GM19238 (cell line): ENCODE measurements at regions not wholly inside any gene's neighbourhood (a gene's known extent, or its start where the extent isn't known, plus 50 kb on each side); places are given as distances from the start of the nearest gene placed in this dataset.
"Not testable (repeated sequence)": the region's sequence is repeated elsewhere in the genome, so short reads cannot be mapped to it uniquely, and the experiment has no call there.

Experiments used
- DNase-seq: peaks from one replicate; pipeline ENCODE4 v3.0.0; 2011; ENCODE audit warnings: low spot score; ENCODE audit not compliant: insufficient read length

DNA sequence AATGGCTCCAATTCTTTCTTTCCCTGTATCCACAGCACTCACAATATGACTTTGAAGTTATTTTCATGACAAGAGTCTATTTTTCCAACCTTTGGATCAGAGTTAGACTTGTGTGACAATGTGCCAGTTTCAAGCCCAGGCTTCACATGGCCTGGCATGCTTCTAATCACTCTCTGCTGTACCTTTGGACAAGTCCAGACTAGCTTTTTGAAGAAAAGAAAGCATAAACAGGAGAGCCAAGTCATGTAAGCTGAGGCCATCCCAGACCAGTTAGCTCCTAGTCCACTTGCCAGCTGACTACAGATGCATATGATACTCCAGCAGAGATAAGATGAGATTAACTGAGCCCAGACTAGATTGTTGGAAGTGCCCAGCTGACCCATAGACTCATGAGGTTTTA lies 513.6 kb upstream of the C9orf72 start:
- DNase-seq, result no peak

DNA sequence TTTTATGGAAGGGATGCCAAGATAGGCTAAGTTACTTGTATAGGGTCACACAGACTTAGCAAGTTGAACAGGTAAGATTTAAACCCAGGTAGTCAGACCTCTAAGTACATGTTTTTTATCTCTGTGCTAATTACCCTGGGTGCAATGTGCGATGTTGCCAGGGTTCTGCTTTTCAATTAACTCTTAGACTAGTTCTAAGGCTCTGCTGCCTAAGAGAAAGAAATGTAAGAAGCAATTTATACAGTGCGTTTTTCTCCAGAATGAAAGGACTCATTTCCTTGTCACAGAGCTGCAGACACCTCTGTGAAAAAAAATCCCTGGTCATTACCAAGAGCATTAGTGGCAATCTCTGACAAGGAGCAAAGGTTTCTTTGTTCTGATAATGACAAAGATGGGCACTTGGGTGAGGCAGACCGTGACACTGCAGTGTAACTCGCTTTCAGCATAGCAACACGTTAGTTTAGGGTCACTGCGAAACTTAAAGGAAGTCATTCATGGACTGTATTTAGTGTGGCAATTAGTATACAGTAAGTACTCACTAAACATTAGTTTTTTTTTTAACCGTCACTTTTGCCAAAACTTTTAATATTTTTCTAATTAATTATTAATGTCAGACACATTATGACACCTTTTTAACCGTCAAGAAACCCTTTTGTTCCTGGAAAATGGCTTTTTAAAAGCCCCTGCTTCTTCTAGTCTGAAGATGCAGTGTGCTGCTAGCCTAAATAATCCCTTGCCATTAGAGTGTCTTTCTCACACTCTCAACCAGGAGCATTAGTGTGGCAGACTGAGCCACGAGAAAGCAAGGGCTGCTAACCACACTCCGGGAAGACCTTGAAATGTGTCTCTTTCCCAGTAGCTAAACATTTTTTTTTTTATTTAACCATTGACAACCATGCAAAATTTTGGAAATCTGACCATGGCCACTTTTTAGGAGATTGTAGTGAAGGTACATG lies 520.0 kb upstream of the C9orf72 start:
- DNase-seq, result no peak

GRCh38 chr9:28101509-28101908 lies 528.2 kb upstream of the C9orf72 start:
- no peak for DNase-seq

GRCh38 chr9:28105001-28105400 lies 531.7 kb upstream of the C9orf72 start:
- DNase-seq, result no peak

DNA sequence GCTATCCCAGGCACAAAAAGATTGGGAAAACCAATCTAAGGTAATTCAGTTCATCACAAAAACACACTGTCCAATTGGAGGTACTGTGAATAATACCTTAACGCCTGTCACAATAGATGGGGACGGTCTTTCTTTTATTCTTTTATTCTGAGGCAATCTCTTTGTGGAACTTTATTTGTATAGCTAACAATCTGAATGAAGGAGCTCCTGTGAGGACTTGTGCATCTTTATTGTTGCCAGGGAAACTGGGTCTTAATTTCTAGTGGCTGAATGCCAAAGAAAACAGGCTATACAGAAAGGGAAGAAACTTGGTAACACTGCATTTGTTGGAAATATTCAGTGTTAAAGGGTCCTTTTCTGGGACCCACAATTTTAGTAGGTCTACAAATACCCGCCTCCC lies 546.9 kb upstream of the C9orf72 start:
- no peak for DNase-seq

- no peak for DNase-seq
These were observed 547.3 kb upstream of the C9orf72 start for GRCh38 chr9:28120626-28121025.

DNA sequence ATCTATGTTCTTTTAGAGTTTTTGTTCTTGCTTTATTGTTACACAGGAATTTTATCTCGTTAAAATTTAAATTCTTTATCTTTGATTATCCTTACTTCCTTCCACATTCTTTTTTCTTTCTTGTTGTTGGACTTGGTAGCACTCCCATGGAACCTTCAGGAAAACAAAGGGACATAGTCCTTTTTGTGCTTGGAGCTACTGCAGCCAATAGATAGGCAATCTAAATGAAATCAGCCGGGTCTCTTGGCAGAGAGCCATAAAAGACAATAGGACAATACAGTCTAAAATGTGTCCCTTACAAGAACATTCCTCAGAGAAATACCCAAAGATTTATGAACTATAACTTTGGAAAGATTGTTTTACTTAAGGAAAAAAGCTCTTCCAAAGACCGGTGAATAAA lies 548.1 kb upstream of the C9orf72 start:
- no peak for DNase-seq

DNA sequence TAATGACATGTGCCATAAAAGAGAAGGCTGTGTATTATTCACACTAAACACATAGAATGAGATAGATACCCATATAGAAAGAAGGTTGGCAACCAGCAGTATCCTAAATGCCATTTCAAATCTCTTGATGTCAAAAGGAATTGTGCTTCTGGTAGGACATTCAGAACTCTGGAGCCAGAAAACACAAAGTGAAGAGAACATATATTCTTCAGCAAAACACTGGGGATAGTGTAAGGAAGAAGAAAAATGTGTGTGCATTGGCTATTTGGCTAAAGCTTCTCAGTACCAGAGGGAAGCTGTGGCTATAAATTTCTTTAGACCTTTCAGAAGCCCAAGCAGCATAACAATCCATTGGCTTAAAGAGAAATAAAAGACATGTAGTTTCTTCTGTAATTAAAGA lies 551.6 kb upstream of the C9orf72 start:
- no peak for DNase-seq

- no peak for DNase-seq
These were observed 553.8 kb upstream of the C9orf72 start for GRCh38 chr9:28127101-28127500.

GRCh38 chr9:28134446-28134976 lies 561.2 kb upstream of the C9orf72 start:
- DNase-seq, result no peak

GRCh38 chr9:28135549-28135948 lies 562.3 kb upstream of the C9orf72 start:
- DNase-seq, result no peak

DNA sequence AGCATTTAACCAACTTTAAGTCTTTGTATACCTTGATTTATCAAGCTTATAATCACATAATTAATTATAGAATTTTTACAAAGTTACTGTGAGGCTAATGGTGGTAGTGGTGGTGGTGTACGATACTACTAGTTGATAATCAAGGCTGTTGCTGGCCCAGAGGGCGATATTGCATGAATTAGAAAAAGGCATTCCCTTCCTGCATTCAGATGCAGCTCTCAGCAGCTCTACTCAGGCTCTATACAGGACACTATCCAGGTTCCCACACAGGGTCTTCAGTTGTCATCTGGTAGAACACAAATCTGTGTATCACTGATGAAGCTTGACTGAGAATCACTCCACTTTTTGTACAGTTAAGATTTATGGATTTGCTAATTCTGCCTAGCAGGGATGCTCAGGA lies 562.8 kb upstream of the C9orf72 start:
- DNase-seq, result no peak

- DNase-seq, result not testable (repeated sequence)
These were observed 574.1 kb upstream of the C9orf72 start for GRCh38 chr9:28147430-28147829.

DNA sequence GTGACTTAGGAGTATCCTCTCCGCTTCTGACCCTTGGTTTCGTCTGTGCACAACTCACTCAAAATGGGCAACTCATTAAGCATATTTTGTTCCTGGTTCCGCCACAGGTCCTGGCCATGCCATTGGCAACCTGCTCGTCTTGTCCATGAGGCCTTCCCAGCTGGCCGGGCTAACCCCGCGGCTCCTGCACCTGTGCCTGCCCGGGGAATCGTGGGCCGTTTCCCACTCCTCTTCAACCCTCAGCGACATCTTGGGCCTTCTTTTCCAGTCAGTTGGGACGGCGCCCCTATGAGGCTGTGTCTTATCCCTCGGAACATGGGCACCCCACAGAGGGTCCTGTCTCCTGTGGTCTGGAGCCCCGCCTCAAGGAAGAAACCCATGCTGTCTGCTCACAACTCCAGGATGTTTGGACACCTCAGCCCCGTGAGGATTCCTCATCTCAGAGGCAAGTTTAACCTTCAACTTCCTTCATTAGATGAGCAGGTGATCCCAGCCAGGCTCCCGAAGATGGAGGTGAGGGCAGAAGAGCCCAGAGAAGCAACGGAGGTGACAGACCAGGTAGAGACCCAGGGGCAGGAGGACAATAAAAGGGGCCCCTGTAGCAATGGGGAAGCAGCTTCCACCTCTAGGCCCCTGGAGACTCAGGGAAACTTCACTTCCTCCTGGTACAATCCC lies 574.8 kb upstream of the C9orf72 start:
- not testable (repeated sequence) for DNase-seq

GRCh38 chr9:28149361-28150050 lies 576.2 kb upstream of the C9orf72 start:
- not testable (repeated sequence) for DNase-seq

- no peak for DNase-seq
These were observed 581.8 kb upstream of the C9orf72 start for GRCh38 chr9:28155067-28155466.

DNA sequence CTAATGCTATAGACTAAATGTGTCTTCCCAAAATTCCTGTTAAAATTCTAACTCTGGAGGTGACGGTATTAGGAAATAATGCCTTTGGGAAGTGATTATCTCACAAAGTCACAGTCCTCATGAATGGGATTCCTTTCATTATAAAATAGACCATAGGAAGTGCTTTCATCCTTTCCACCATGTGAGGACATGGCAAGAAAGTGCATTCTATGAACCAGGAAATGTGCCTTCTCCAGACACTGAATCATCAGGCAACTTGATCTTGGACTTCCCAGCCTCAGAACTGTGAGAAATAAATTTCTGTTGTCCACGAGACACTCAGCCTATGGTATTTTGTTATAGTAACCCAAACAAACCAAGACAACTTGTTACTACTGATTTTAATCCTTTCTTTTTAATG lies 582.4 kb upstream of the C9orf72 start:
- DNase-seq, result no peak

GRCh38 chr9:28158451-28158850 lies 585.2 kb upstream of the C9orf72 start:
- no peak for DNase-seq

DNA sequence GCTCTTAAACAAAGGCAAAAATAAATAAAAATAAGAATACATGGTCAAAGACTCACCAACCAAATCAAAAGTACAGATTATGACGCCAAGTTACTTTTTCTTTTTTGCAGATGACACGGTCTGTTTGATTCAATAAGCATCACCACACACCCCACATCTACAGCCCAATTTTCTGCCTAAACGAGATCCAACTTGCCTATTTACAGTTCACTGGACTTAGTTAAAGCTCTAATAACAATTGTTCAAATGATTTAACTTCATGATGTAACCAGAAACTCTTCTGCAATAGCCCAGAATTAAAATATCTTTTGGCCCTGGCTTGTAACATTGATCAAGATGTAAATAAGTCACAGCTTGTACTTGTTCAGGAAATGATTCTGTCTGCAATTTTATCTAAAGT lies 590.3 kb upstream of the C9orf72 start:
- DNase-seq, result no peak

GRCh38 chr9:28166179-28166578 lies 592.9 kb upstream of the C9orf72 start:
- DNase-seq, result no peak

DNA sequence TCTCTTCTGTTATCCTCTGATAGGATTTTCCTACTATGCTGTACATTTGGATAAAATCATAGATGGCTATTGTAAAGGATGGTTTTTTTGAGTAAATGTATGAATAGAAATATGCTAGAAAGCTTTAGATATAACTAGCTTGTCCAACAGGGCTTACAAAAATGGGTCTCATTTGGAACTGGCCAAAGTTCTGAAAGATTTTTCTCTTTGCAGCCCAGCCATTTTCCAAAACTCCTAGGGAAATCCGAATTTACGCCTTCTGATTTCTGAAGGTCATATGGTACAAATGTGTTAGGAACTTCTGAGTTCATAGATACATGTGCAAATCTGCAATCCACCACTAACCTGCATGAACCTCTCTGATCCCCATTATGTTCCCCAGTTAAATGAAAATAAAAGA lies 603.9 kb upstream of the C9orf72 start:
- DNase-seq, result no peak

DNA sequence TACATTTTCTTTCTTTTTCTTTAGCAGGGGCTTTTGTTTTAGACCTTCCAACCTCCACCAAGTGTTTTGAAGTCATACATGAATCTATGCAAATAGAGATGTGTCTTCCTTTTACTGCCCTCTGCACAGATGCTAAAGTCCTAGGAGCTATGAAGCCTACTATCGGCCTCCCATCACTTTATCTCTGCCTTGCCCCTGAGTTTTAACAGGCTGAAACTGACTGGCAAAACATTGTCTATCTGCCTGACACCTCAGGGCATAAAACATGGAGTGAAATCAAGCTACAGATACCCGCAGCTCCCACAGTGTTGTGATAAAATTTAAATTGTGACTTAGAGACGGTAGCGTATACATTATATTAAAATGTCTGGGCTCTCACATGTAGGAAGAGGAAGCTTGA lies 604.6 kb upstream of the C9orf72 start:
- no peak for DNase-seq
